ENCODE measurements at regions not wholly inside any gene's neighbourhood (a gene's known extent, or its start where the extent isn't known, plus 50 kb on each side); places are given as distances from the start of the nearest gene placed in this dataset.
"Not testable (repeated sequence)": the region's sequence is repeated elsewhere in the genome, so short reads cannot be mapped to it uniquely, and the experiment has no call there.

DNA sequence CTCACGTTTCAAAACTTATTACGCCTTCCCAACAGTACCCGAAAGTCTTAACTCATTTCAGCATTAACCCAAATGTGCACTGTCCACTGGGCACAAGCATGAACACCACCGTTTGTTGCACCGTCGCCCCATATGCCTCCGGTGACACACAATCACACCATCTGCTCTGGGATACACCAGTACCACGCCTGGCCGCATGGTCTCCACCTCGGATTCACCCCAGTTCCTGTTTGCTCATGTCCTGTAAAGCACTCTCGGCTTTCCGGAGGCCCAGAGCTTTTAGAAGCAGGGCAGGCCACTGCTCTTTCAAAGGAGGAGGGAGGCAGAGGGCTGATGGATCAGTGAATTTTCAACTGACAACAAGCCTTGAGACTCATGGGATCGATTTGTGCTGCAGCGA lies 1570.0 kb upstream of the DEFB115 start:
- no peak for DNase-seq
- in situ Hi-C loops (cut with HindIII; ENCODE audit: low pct_ligation_motif_present, low pct_unique_long_range_greater_than_20kb, low sequenced_read_pairs) = no loop called here

DNA sequence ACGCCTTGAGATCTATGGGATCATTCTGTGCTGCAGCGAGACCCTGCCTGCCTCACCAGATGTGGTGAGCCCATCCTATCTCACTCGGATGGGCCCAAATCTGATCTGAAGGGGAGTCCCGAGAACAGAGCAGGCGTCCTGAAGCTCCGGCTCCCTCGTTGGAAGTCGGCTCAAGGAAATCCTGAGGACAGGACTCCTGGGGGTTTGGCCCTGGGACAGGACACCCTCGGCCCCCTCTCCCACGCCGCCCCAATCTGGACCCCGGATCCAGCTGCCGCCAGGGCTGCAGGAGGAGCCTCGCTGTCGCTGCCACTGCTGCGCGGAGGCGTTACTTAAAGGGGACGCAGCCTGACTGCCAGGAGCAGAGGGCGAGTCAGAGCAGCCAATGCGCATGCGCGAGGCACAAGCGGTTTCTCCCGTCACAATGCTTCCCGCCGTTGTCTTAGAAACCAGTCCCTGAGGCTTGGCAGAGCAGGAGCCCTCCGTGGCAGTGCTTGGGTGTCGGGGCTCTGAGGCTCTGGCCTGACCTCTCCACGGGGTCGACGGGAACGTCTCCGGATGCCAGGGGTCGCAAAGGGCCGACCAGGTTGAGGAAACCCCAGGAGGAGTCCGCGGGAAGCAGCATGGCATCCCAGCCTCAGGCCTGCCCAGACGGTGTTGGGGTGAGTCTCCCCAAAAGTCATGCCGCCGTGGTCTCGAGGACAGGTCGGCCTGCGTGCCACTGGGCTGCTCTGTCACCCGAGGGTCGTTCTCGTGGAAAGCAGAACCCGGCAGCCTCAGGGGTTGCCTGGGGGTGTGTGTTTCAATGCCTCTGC lies 1567.8 kb upstream of the DEFB115 start:
- in situ Hi-C loops (cut with HindIII; ENCODE audit: low pct_ligation_motif_present, low pct_unique_long_range_greater_than_20kb, low sequenced_read_pairs) = no loop called here
- DNase-seq = no peak

DNA sequence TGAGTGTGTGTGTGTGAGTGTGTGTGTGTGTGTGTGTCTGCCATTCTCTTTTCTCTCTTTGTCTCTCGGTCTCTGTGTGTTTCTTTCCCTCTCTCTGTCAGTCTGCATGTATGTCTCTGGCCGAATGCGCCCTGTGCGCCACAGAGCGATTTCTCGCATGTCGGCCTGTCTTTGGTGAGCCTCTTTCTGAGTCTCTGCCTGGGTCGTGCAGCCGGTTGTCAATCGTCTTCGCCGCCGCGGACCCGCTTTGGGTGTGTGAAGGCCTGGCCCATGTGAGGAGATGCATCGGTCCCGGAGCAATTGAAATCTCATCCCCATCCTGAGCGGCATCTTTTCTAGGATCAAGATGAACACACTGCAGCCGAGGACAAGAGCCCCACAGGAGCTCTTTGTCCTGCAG lies 1567.2 kb upstream of the DEFB115 start:
- no peak for DNase-seq
- in situ Hi-C loops (cut with HindIII; ENCODE audit: low pct_ligation_motif_present, low pct_unique_long_range_greater_than_20kb, low sequenced_read_pairs) = no loop called here

DNA sequence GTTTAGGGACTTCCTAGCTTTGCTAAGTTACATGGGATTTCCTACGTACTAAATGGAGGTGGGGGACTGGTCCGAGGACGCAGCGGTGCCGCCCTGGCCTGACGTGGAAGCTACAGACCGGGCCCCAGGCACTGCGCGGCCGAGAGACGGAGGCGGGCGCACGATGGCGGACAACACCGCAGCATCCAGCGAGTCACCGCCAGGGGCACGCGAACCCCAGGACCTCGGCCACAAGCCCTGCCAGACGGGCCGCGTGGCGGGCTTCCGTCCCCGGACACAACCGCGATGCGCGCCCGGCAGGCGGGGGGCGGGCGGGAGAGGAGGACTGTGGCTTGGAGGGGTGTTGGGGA lies 1516.9 kb upstream of the DEFB115 start:
- in situ Hi-C loops (cut with HindIII; ENCODE audit: low pct_ligation_motif_present, low pct_unique_long_range_greater_than_20kb, low sequenced_read_pairs) = no loop called here

DNA sequence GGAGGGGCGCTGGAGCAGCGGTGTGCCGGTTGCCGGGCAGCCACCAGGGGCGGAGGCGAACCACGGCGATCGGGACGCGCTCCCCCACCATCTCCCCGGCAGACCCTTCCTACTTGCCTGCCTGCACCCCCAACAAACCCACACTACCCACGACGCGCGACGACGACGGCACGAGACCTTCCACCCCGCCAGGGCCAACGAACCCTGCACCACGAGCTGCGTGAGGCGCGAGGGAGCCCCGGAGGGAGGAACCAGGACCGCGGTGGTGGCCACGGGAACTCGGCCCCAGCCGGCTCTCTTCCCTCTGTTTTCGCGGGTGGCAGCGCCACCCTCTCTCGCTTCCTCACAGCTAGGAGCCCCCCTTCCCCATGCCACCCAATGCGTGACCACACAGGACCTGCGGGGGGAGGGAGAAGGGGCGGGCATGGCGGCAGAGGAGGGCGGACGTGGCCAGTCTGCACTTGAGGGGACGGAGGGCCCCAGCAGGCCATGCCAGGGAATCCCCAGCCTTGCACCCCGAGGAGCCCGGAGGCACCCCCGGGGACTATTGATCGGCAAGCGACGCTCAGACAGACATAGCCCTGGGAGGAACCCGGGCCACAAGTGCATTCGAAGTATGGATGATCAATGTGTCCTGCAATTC lies 1516.4 kb upstream of the DEFB115 start:
- no peak for DNase-seq
- in situ Hi-C loops (cut with HindIII; ENCODE audit: low pct_ligation_motif_present, low pct_unique_long_range_greater_than_20kb, low sequenced_read_pairs) = no loop called here

More for the DNA sequence above, 1516.9 kb upstream of the DEFB115 start:
- DNase-seq = no peak

DNA sequence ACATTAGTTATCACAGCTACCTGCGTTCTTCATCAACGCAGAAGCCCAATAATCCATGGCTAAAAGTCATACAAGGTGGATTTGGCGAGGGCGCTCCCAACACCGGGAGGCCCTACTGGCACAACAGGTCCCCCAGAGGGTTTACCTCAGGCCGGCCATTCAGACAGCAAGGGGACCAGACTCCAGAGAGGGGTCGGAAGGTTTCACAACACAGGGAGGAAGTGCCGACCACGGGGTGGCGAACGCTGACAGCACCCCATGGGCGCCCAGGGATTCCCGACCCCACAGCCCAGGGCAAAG lies 1515.9 kb upstream of the DEFB115 start:
- DNase-seq = no peak
- in situ Hi-C loops (cut with HindIII; ENCODE audit: low pct_ligation_motif_present, low pct_unique_long_range_greater_than_20kb, low sequenced_read_pairs) = no loop called here

DNA sequence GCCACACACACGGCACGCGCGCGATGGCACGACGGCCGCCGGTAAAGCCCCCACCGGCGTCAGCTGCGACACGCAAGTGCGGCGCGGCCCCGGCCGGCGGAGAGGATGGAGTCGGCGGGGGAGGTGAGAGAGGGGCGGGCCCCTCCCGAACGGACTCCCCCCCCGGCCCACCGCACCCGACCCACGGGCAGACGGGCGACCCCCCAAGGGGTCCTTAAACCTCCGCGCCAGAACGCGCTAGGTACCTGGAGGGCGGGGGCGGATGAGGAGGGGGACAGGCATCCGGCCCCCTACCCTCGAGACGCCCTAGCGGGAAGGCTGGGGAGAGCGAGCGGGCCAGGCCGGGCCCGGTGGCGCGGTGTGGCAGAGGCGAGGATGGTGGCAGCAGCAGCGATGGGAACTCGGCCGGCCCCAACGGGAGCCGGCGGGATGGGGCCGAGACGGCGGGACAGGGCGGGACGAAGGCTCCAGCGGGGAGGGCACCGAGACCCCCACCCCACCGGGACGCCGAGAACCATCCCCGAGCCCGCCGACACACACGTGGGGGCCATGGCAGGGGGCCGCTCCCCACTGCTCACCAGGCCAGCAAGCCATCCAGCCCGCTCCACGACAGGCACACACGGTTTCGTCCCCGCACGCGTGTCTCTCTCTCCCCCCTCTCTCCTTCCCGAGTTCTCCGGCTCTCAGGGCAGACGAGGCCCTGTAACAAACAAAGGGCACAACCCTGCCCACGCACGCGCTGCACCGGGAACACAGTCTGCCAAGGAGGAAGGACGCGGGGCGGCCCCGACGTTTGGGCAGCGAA lies 1515.4 kb upstream of the DEFB115 start:
- in situ Hi-C loops (cut with HindIII; ENCODE audit: low pct_ligation_motif_present, low pct_unique_long_range_greater_than_20kb, low sequenced_read_pairs) = no loop called here
- DNase-seq = no peak

DNA sequence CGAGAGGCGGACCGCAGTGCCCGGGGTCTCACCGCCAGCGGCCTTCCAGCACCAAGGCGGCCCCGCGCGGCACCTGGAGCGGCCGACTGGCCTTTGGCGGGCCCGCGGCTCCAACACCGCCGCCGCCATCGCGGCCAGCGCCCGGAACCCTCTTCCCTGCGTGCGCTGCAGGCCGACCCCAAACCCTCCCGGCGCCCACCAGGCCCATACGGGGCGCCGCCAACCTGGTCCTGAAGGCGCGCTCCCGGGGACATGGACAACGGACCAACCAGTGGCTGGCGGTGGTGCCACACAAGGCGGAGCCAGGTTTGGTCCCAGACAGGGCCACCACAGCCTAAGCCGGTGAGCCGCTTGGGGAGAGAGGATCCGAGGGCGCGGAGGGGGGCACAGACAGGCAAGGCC lies 1514.8 kb upstream of the DEFB115 start:
- in situ Hi-C loops (cut with HindIII; ENCODE audit: low pct_ligation_motif_present, low pct_unique_long_range_greater_than_20kb, low sequenced_read_pairs) = no loop called here
- DNase-seq = no peak

DNA sequence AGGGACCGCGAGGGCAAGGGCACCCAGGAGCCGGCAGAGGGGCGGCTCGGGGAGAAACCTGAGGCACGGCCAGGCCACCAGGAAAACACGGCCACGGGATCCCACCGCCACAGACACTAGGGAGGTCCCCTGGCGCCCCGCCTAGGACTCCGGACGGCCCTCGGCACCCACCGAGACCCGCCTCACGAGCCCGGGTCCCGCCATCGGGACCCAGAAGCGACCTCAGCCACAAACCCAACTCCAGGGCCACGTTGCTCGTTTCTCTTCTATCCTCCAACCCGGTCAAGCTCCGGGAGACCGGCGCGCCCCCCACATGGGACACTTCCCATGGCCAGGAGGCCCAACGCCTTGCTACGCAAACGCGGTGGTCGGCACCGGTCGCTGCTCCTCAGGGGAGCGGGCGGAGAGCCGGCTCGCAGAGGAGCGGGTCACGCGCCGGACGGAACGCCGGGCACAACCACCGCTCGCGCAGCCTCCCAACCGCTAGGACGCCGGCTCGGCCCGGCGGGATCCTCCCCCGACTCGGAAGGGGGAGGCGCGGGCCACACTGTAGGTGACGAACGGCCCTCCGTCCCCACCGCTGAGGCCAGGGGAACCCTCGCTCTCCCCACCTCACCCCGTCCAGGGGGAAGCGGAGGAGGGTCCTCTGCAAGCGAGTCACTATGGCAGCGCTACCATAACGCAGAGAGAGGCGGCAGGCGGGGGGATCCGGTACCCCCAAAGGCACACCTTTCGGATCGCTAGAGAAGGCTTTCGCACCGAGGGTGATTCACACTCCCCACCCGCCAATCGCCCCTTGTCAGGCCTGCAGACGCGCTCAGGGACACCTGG lies 1514.1 kb upstream of the DEFB115 start:
- in situ Hi-C loops (cut with HindIII; ENCODE audit: low pct_ligation_motif_present, low pct_unique_long_range_greater_than_20kb, low sequenced_read_pairs) = no loop called here
- no peak for DNase-seq

DNA sequence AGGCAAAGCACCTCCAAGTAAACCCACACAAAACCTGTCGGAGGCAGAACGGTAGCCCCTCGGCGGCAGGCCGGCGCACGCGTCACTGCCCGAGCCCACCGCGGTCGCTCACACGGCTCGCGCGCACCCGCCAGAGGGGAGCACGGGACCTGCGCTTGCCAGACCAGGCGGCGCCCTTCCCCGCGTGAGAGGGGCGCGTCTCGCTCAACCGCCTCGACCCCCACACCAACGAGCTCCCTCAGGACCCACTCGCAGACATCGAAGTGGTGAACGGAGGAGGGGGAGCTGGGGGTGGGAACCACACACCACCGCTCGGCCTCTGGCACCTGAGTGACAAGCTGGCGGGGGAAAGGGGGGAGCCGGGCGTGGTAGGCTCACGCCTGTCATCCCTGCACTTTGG lies 1513.4 kb upstream of the DEFB115 start:
- in situ Hi-C loops (cut with HindIII; ENCODE audit: low pct_ligation_motif_present, low pct_unique_long_range_greater_than_20kb, low sequenced_read_pairs) = no loop called here
- DNase-seq = no peak

DNA sequence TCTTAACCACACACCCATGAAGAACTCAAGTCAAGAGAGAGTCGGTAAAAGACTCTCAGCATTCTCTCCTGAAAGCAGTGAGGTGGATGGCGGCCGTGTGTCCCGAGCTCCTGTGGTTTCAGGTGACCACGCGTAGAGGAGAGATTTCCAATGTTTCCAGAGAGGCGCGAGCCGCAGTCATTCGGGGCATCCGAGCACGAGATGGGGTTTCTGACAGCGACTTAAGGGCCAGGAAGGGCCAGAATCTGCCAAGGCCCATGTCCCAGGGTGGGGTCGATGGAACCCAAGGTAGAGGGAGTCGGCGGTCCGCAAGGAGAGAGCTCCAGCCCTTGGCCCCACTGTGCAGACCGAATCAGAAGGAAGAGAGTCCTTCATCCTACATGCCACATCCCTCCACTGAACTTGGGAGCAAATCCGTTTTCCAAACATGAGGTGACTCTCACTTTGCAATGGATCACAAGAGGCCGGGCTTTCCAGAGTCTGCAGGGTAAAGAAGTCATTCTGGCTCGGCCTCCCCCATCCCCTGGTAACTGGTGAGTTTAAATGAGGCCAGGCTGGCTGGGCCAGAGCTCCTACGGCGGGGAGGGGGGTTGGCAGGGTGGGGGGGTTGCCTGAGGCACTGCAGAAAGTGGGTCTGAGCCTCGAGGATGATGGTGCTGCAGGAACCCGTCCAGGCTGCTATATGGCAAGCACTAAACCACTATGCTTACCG lies 1511.8 kb upstream of the DEFB115 start:
- in situ Hi-C loops (cut with HindIII; ENCODE audit: low pct_ligation_motif_present, low pct_unique_long_range_greater_than_20kb, low sequenced_read_pairs); DNase-seq: not testable (repeated sequence)

DNA sequence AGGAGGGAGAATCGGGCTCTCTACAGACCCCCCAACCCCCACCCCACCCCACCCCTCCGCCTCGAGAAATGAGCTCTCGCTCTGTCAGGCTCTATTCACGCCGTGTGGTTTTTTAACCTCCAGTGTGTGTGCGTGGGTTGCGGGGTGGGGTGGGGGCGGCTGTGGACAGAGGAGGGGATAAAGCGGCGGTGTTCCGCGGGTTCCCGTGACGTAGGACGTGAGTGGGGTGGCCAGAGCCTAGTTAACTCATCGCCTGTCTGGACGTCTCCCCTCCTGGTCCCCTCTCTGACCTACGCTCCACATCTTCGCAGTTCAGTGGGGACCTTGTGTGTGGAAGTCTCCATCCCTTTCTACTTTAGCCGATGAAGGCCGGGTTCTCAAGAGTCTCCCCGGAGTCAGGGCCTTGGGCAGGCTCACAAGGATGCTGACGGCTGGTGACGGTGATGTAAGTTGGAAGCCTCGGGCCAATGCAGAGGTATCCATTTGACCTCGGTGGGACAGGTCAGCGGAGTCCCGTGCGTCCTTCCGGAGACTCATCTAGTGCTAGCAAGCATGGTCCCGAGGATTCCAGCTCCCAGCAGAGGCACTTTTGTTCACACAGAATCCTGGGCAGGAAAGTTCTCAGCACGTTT lies 1507.1 kb upstream of the DEFB115 start:
- in situ Hi-C loops (cut with HindIII; ENCODE audit: low pct_ligation_motif_present, low pct_unique_long_range_greater_than_20kb, low sequenced_read_pairs) = no loop called here
- DNase-seq = no peak

DNA sequence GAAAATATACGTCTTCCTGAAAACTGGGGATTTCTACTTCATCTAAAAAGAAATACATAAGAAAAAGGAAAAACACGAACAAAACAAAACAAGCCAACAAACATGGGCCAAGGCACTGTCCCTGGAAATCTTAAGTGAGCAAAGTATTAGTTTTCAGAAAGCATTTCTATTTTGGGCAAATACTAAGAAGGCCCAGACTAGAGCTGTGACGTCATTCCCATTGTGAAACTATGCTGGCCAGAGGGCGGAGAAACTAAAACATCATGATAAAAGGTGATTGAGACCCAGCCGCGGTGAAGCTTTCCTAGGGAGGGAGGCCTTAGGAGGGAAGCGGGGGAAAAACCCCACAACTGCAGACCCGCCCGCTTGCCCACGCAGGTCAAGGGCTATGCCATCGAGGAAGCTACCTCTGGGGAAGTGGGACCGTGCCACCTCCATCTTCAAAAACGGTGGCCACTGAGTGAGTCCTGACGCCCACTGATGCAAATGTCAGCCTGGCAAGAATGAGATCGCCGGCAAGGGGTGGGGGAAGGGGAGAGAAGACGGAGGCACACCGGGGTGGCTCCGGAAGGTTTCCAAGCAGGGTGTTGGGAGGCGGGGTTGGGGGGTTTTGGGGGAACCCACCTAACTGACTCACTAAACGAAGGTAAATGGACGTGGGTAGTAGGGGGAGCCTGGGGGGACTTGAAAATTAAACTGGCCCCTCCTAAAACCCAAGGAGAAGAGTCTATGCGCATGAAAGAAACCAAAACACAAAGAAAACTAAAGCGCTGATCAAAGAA lies 1504.6 kb upstream of the DEFB115 start:
- DNase-seq; in situ Hi-C loops (cut with HindIII; ENCODE audit: low pct_ligation_motif_present, low pct_unique_long_range_greater_than_20kb, low sequenced_read_pairs): not testable (repeated sequence)

DNA sequence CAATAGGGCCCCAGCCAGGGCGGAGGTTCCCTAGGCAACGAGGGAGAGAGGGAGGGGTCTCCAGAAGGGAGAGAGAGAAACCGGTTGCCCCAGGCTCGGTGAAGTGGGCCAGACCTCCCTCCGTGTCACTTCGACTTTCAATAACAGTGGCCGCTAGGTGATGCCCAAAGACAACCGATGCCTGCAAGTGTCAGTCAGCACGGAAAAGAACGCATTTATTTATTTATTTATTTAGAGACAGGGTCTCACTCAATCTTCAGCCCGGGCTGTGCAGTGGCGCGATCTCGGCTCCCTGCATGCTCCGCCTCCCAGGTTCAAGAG lies 1504.1 kb upstream of the DEFB115 start:
- DNase-seq; in situ Hi-C loops (cut with HindIII; ENCODE audit: low pct_ligation_motif_present, low pct_unique_long_range_greater_than_20kb, low sequenced_read_pairs): not testable (repeated sequence)

DNA sequence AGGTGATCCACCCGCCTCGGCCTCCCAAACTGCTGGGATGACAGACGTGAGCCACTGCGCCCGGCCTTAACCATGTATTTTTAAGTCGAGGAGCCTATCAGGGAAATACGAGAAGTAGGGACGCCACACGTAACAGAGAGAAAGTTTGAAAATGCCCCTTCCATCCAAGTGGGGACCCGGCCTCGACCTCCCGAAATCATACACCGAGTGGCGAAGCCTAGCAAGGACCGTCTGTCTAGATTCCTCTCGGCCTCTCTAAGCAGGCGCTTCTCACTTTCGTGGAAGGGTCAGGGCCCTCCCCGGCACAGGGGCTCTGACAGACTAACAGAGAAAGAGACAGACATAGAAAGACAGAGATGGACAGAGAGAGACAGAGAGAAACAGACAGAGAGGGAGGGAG lies 1503.6 kb upstream of the DEFB115 start:
- in situ Hi-C loops (cut with HindIII; ENCODE audit: low pct_ligation_motif_present, low pct_unique_long_range_greater_than_20kb, low sequenced_read_pairs); DNase-seq: not testable (repeated sequence)

DNA sequence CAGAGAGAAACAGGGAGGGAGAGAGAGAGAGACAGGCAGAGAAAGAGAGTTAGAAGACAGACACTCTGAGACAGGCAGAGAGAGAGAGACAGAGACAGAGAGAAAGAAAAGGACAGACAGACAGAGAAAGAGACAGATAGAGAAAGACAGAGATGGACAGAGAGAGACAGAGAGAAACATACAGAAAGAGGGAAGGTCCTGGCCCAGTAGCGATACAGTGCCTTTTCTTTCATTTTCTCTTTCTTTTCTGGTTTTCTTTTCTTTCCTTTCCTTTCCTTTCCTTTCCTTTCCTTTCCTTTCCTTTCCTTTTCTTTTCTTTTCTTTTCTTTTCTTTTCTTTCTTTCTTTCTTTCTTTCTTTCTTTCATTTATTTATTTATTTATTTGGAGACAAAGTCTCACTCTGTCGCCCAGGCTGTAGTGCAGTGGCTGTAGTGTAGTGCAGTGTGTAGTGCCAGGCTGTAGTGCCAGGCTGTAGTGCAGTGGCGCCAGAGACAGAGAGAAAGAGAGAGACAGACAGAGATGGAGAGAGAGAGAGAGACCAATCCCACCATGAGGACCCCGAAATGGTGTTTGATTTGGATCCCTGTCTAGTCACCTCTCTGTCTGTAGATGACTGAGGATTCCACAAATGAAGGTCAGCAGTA lies 1501.5 kb upstream of the DEFB115 start:
- DNase-seq; in situ Hi-C loops (cut with HindIII; ENCODE audit: low pct_ligation_motif_present, low pct_unique_long_range_greater_than_20kb, low sequenced_read_pairs): not testable (repeated sequence)

DNA sequence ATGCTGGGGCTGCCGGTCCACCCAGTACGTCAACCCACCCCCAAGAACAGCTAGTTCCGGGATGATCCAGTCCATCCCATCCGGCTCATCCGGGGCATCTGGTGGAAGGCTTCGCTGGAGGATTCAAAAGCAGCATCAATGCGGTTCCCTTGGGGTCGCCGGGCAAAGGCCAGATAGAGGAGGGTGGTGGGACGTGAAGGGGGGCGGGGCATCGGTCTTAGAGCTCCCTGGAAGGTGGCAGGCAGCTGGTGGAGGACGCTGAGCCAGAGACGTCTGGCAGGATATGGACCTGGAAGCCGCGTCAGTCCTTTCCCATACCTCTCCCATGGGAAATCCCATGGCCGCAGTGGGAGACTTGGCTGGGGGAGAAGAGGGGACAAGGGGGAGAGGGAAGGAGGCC lies 1500.8 kb upstream of the DEFB115 start:
- in situ Hi-C loops (cut with HindIII; ENCODE audit: low pct_ligation_motif_present, low pct_unique_long_range_greater_than_20kb, low sequenced_read_pairs) = no loop called here
- no peak for DNase-seq
